ENCODE measurements at regions not wholly inside any gene's neighbourhood (a gene's known extent, or its start where the extent isn't known, plus 50 kb on each side); places are given as distances from the start of the nearest gene placed in this dataset.

DNA sequence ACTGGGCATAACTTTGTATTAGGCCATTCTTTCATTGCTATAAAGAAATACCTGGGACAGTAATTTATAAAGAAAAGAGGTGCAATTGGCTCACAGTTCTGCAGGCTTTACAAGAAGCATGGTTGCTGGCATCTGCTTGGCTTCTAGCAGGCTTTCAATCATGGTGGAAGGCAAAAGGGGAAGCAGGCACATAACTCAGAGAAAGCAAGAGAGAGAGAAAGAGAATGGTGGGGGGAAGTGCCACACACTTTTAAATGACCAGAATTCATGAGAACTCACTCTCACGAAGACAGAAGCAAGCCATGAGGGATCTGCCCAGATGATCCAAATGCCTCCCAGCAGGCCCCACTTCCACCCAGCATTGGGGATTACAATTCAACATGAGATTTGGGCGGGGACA is 179.7 kb downstream of the SPRY2 start:
- TF ChIP-seq CTCF (optimal IDR thresholded peaks at IDR 0.05 in 1 of 3, IDR thresholded peaks at IDR 0.05 in 1 of 3, conservative IDR thresholded peaks at IDR 0.05 in 1 of 3; ENCODE audit: extremely low read depth in 1 of 3, insufficient read depth in 2 of 3, low read length in 3 of 3) (no peak), EZH2 (IDR thresholded peaks at IDR 0.05; ENCODE audit: low read length) (no peak)

All from keratinocyte (primary cell).